Upper lobe of left lung (tissue), 6 donors: ENCODE measurements at regions not wholly inside any gene's neighbourhood (a gene's known extent, or its start where the extent isn't known, plus 50 kb on each side); places are given as distances from the start of the nearest gene placed in this dataset.

ENCODE experiments used
- ATAC-seq, 2 donors: fragments of 200-7000 bp; cut with Tn5 transposase; one replicate each; pipeline ENCODE4 v1.9.1; 2022; ENCODE audit warnings: mild to moderate bottlenecking in 2 of 2, moderate library complexity in 2 of 2; ENCODE audit not compliant: low FRiP score in 2 of 2
- DNase-seq, 2 donors: peaks; one replicate each; pipeline ENCODE4 v3.0.0-alpha.2; 2019 to 2020
- H3K27ac ChIP-seq, 4 donors: fragments of 200-600 bp; sonication (generic); one replicate each; pipeline ENCODE4 v1.5.1; 2016 to 2019
- H3K27me3 ChIP-seq, 4 donors: fragments of 200-600 bp; sonication (generic); one replicate each; pipeline ENCODE4 v1.5.1; 2017 to 2019
- H3K36me3 ChIP-seq, 4 donors: fragments of 200-600 bp; sonication (generic); one replicate each; pipeline ENCODE4 v1.5.1; 2016 to 2019
- H3K4me1 ChIP-seq, 4 donors: fragments of 200-600 bp; sonication (generic); one replicate each; pipeline ENCODE4 v1.5.1; 2018 to 2019
- H3K4me3 ChIP-seq, 4 donors: fragments of 200-600 bp; sonication (generic); one replicate each; pipeline ENCODE4 v1.5.1; 2017 to 2019; ENCODE audit warnings: mild to moderate bottlenecking in 2 of 4, moderate library complexity in 1 of 4
- H3K9me3 ChIP-seq, 4 donors: fragments of 200-600 bp; sonication (generic); one replicate each; pipeline ENCODE4 v1.5.1; 2018 to 2019
- CTCF ChIP-seq, 6 experiments: fragments of 450-650 bp in 4 of 6; fragments of 200-600 bp in 2 of 6; sonication (generic) in 2 of 6; IDR thresholded peaks; one replicate each; pipeline ENCODE4 v1.5.1; 2016 to 2019; ENCODE audit warnings: antibody characterized with exemption in 6 of 6
- EP300 ChIP-seq, 4 donors: sonication (generic); formaldehyde crosslinking; IDR thresholded peaks; one replicate each; pipeline ENCODE4 v1.5.1; 2017; ENCODE audit warnings: antibody characterized with exemption in 4 of 4, control low read depth in 2 of 4
- POLR2A ChIP-seq, 4 donors: fragments of 450-650 bp; IDR thresholded peaks; one replicate each; pipeline ENCODE4 v1.5.1; 2016 to 2017; ENCODE audit warnings: antibody characterized with exemption in 4 of 4, mild to moderate bottlenecking in 2 of 4
- POLR2AphosphoS5 ChIP-seq, 2 donors: sonication (generic); formaldehyde crosslinking; IDR thresholded peaks; one replicate each; pipeline ENCODE4 v1.5.1; 2017; ENCODE audit warnings: antibody characterized with exemption in 2 of 2
- WGBS, 2 donors: methylation state at CpG; one replicate each; pipeline ENCODE4 v1.1.5; 2017 to 2018; 5-methylcytosine and 5-hydroxymethylcytosine counted together
- donor health status: DM: no; HTN: no; CAD: no; lungs with moderate emphysema.
- donor health status: DM: no; HTN: yes; CAD: no; lungs with severe emphysema.

- ATAC-seq (no peak), DNase-seq (no peak)
- no peaks in the 10 kb centered on the region for H3K27me3 ChIP-seq
- H3K36me3 ChIP-seq: no peaks in the 10 kb centered on the region
- no peak for TF ChIP-seq EP300 (IDR thresholded peaks at IDR 0.05)
- no peak for TF ChIP-seq POLR2AphosphoS5 (IDR thresholded peaks at IDR 0.05)
- no peak for TF ChIP-seq POLR2A (IDR thresholded peaks at IDR 0.05)
- no peak for TF ChIP-seq CTCF (IDR thresholded peaks at IDR 0.05)
- H3K4me1 ChIP-seq: no peaks in the 10 kb centered on the region
- H3K27ac ChIP-seq: no peak overlapping the region
- H3K9me3 ChIP-seq: no peaks in the 10 kb centered on the region
- no peak overlapping the region for H3K4me3 ChIP-seq
- WGBS, 2 donors: 73 to 77% methylated on average over 3 of the region's 3 CpGs
These were observed 253.6 kb downstream of the EPHA4 start for GRCh38 chr2:221318376-221319130.

- H3K9me3 ChIP-seq: no peaks in the 10 kb centered on the region
- ATAC-seq (no peak), DNase-seq (no peak)
- no peaks in the 10 kb centered on the region for H3K27me3 ChIP-seq
- no peaks in the 10 kb centered on the region for H3K4me1 ChIP-seq
- TF ChIP-seq POLR2A (IDR thresholded peaks at IDR 0.05) (no peak), EP300 (IDR thresholded peaks at IDR 0.05) (no peak), POLR2AphosphoS5 (IDR thresholded peaks at IDR 0.05) (no peak), CTCF (IDR thresholded peaks at IDR 0.05) (no peak)
- H3K27ac ChIP-seq: no peak overlapping the region
- H3K4me3 ChIP-seq: no peak overlapping the region
- no peaks in the 10 kb centered on the region for H3K36me3 ChIP-seq
- WGBS, 2 donors: 67 to 72% methylated on average over 5 of the region's 5 CpGs
These were observed 249.4 kb downstream of the EPHA4 start for GRCh38 chr2:221322741-221323140.

GRCh38 chr2:221323513-221323912 lies 248.6 kb downstream of the EPHA4 start:
- Histone ChIP-seq H3K27me3 (no peaks in the 10 kb centered on the region), H3K9me3 (no peaks in the 10 kb centered on the region), H3K27ac (no peak overlapping the region), H3K36me3 (no peaks in the 10 kb centered on the region), H3K4me3 (no peak overlapping the region), H3K4me1 (no peaks in the 10 kb centered on the region)
- DNase-seq (no peak), ATAC-seq (no peak)
- 69 to 71% methylated on average over 2 of the region's 2 CpGs for WGBS, 2 donors
- TF ChIP-seq CTCF (IDR thresholded peaks at IDR 0.05) (no peak), POLR2AphosphoS5 (IDR thresholded peaks at IDR 0.05) (no peak), EP300 (IDR thresholded peaks at IDR 0.05) (no peak), POLR2A (IDR thresholded peaks at IDR 0.05) (no peak)

GRCh38 chr2:221330436-221330835 lies 241.7 kb downstream of the EPHA4 start:
- no peaks in the 10 kb centered on the region for H3K4me1 ChIP-seq
- DNase-seq (no peak), ATAC-seq (no peak)
- WGBS, 2 donors: 68 to 78% methylated on average over 5 of the region's 5 CpGs
- no peak overlapping the region for H3K4me3 ChIP-seq
- no peak for TF ChIP-seq POLR2AphosphoS5 (IDR thresholded peaks at IDR 0.05)
- no peak for TF ChIP-seq EP300 (IDR thresholded peaks at IDR 0.05)
- H3K36me3 ChIP-seq: no peaks in the 10 kb centered on the region
- H3K27ac ChIP-seq: no peak overlapping the region
- H3K27me3 ChIP-seq: no peaks in the 10 kb centered on the region
- H3K9me3 ChIP-seq: no peaks in the 10 kb centered on the region

- TF ChIP-seq POLR2AphosphoS5 (IDR thresholded peaks at IDR 0.05) (no peak), CTCF (IDR thresholded peaks at IDR 0.05) (no peak)
- no peak overlapping the region for H3K4me3 ChIP-seq
- H3K9me3 ChIP-seq: no peaks in the 10 kb centered on the region
- no peaks in the 10 kb centered on the region for H3K36me3 ChIP-seq
- H3K27ac ChIP-seq: no peak overlapping the region
- DNase-seq (no peak), ATAC-seq (no peak)
- WGBS, 2 donors: 75 to 82% methylated on average over 11 of the region's 11 CpGs
- H3K27me3 ChIP-seq: no peaks in the 10 kb centered on the region
- no peaks in the 10 kb centered on the region for H3K4me1 ChIP-seq
These were observed 237.5 kb downstream of the EPHA4 start for GRCh38 chr2:221334481-221335218.
